ENCODE measurements at regions not wholly inside any gene's neighbourhood (a gene's known extent, or its start where the extent isn't known, plus 50 kb on each side); places are given as distances from the start of the nearest gene placed in this dataset.

DNA sequence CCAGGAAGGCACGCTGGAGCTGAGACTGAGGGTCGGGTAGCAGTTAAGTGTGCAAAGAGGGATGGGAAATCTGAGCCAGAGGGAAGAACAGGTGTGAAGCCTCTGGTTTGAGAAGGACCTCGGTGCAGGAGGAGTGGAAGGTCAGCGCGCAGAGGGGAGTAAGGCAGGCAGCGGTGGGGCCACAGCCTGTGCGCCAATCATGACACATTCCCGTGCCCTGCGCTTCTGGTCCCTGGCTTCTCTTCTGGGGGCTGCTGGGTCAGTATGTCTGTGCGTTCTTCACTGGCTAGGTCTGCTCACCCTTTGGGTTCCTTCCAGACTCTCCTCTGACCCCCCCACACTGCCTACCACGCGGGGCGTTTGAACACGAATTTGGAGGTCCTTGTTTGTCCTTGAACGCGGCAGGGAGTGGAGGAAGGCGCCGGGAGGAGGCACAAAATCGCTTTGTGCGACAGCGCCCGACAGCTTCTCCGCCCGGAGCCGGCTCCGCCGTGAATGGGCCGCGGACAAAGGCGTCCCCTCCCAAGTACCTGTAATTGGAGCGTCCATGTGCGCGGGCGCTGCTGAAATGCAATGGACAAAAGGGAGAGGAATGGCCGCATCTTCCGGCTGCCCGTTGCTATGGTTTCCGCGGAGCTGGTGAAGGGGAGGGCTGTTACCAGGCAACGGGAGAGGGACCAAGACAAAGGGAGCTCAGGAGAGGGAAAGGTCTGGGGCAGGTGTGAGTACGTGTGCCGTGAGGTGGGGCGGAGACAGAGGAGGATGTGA is 207.2 kb upstream of the SRRM4 start:
- TF ChIP-seq, protein P1, sequence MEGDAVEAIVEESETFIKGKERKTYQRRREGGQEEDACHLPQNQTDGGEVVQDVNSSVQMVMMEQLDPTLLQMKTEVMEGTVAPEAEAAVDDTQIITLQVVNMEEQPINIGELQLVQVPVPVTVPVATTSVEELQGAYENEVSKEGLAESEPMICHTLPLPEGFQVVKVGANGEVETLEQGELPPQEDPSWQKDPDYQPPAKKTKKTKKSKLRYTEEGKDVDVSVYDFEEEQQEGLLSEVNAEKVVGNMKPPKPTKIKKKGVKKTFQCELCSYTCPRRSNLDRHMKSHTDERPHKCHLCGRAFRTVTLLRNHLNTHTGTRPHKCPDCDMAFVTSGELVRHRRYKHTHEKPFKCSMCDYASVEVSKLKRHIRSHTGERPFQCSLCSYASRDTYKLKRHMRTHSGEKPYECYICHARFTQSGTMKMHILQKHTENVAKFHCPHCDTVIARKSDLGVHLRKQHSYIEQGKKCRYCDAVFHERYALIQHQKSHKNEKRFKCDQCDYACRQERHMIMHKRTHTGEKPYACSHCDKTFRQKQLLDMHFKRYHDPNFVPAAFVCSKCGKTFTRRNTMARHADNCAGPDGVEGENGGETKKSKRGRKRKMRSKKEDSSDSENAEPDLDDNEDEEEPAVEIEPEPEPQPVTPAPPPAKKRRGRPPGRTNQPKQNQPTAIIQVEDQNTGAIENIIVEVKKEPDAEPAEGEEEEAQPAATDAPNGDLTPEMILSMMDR (IDR thresholded peaks at IDR 0.05), result no peak
- H3K27me3 ChIP-seq, result peaks cover 0 to 51% (median 28%) of the 10 kb centered on the region in 7 donors

GRCh38 chr12:118777504-118777903 is 203.8 kb upstream of the SRRM4 start:
- 57 to 75% methylated on average over 3 of the region's 3 CpGs for WGBS, 2 donors
- ATAC-seq, result peak in 3 of 8 donors; percentile 35 to 64 (median 55)

More for the DNA sequence above, 207.2 kb upstream of the SRRM4 start:
- DNase-seq (no peak), ATAC-seq (no peak)
- H3K9me3 ChIP-seq, result peaks cover 0 to 12% (median 0%) of the 10 kb centered on the region in 11 donors
- H3K4me1 ChIP-seq, result no peaks in the 10 kb centered on the region
- H3K4me3 ChIP-seq, result no peak overlapping the region
- no peaks in the 10 kb centered on the region for H3K36me3 ChIP-seq
- whole genome bisulfite sequencing, 2 donors, result 9 to 10% methylated on average over 43 of the region's 43 CpGs
- intact Hi-C loops (cut with DNase I), result no loop called here
- H3K27ac ChIP-seq, result no peak overlapping the region

GRCh38 chr12:118778077-118778476 is 203.3 kb upstream of the SRRM4 start:
- ATAC-seq (peak in 3 of 8 donors; percentile 35 to 52 (median 52)), DNase-seq (no peak)
- H3K9me3 ChIP-seq, result peaks cover 0 to 5% (median 0%) of the 10 kb centered on the region in 11 donors
- no peaks in the 10 kb centered on the region for H3K4me1 ChIP-seq
- no peaks in the 10 kb centered on the region for H3K36me3 ChIP-seq
- H3K27me3 ChIP-seq, result peaks cover 0 to 37% (median 21%) of the 10 kb centered on the region in 7 donors
- no peak overlapping the region for H3K4me3 ChIP-seq
- no peak overlapping the region for H3K27ac ChIP-seq
- intact Hi-C loops (cut with DNase I), result no loop called here
- TF ChIP-seq, protein P1 (IDR thresholded peaks at IDR 0.05), result no peak
- WGBS, 2 donors, result 63 to 67% methylated on average over 2 of the region's 2 CpGs

More at GRCh38 chr12:118777504-118777903, 203.8 kb upstream of the SRRM4 start:
- Histone ChIP-seq H3K27ac (no peak overlapping the region), H3K9me3 (peaks cover 0 to 11% (median 0%) of the 10 kb centered on the region in 11 donors), H3K4me3 (no peak overlapping the region), H3K27me3 (peaks cover 0 to 42% (median 23%) of the 10 kb centered on the region in 7 donors), H3K4me1 (no peaks in the 10 kb centered on the region), H3K36me3 (no peaks in the 10 kb centered on the region)
- intact Hi-C loops (cut with DNase I), result no loop called here
- no peak for DNase-seq
- TF ChIP-seq, protein P1 (IDR thresholded peaks at IDR 0.05), result no peak

DNA sequence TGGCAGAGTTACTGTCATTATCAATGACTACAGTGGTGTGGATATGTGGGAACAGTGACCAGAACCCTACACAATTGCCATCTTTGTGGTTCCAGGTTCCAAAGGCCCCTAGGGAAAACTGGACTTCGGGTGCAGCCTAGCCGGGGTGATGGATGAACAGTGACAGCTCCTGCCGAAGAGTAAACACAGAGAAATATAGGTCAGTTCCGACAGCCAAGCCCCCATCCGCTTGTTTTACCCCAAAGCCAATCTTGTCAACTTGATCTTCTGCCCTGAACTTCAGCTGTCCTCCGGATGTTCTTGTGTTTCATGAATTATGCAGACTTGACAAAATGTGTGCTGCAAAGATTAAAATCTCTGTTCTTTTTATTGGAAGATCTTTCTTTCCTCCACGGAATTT is 200.4 kb upstream of the SRRM4 start:
- DNase-seq (no peak), ATAC-seq (no peak)
- intact Hi-C loops (cut with DNase I), result no loop called here
- Histone ChIP-seq H3K4me3 (no peak overlapping the region), H3K9me3 (no peaks in the 10 kb centered on the region), H3K27ac (no peak overlapping the region), H3K27me3 (peaks cover 0 to 10% (median 0%) of the 10 kb centered on the region in 7 donors), H3K36me3 (no peaks in the 10 kb centered on the region), H3K4me1 (no peaks in the 10 kb centered on the region)
- 46 to 52% methylated on average over 6 to 7 of the region's 7 CpGs for WGBS, 2 donors
- TF ChIP-seq, protein P1 (IDR thresholded peaks at IDR 0.05), result no peak
